CD4-positive, alpha-beta T cell treated with Interferon gamma for 1 hour (primary cell): ENCODE measurements at regions not wholly inside any gene's neighbourhood (a gene's known extent, or its start where the extent isn't known, plus 50 kb on each side); places are given as distances from the start of the nearest gene placed in this dataset.

ENCODE experiments used
- DNase-seq: peaks from one replicate; pipeline ENCODE4 v3.0.0-alpha.2; 2020

DNA sequence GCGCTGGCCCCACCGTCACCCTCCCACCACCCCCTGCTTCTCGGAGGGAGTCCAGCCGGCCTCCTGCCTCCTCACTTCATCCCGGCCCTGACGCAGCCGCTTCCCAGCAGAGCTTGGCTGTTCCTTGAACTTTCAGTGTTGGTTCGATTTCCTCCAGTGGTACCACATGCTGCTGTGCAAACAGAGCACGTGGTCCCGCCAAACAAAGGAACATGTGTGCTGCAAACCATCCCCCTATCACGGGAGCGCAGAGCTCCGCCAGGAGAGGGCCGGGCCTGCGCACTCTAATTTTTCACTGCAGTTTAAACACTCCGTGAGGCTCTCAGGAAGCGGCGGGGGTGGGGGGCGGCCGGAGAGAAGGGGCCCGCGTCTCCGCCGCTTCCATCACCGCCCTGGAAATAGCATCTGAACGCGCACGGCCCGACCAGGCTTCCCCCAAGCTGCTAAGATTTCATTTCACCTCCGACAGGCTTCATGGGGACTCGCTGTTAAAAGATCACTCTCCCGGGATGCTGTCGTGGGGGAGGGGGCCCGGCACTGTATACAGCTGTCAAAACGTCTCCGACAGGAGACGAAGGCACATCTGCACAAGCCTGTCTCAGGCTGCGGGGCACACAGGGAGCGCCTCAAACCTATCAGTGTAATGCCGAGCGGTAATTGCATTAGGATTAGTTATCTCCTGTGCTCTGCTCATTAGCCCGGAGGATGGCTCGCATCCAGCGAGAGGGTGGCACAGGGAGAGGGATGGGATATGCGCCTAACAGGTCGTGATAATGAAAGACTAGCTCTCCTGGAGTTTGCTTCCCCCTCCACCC is 269.9 kb upstream of the SORL1-AS1 start:
- no peak for DNase-seq

DNA sequence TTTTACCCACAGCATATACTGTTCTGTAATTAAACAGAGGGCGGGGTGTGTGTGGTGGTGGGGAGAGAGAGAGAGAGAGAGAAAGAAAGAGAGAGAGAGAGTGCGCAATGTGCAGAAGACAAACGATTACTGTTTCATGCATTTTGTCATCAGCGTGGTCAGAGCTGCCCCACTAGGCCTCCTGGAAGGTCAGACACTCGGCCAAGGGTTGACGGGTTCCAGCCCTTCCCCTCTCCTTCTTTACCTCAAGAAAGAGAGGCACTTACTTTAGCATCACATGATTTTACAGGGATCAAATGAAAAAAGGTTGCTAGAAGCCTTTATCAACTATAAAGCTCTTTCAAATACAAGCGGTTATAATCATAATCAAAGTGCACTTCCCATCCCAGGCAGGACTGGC is 269.2 kb upstream of the SORL1-AS1 start:
- DNase-seq, result no peak

DNA sequence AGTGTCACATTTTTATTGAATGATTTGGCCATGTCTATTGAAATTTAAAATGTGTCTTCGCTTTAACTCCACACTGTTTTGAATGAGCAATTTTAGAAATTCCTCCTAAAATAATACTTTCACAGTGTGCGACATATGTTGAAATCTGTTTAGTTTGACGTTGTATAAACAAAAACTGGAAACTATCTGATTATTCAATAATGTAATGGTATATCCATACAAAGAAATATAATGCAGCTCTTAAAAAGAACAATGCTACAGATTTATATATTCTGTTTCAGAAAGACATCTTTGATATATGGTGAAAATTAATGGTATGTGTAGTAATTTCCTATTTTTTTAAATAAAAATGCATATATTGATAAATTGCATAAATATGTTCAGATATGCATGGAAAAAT is 268.7 kb upstream of the SORL1-AS1 start:
- no peak for DNase-seq

DNA sequence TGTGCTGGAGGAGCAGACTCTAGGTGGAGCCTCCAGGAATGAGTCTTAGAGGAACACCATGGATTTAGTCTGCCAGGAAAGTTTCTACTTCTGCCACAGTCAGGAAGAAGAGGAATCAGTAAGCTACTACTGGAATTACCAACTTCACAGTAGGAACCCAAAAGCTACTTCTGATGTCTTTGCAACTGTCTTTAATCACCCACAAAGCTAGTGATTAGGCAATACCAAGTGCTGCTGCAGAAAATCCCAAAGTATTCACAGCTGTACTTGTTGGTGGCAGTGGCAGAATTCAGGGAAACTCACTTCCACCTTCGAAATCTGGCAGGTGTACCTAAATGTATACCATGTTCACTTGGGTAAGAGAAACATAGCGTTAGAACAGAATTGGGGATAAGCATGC is 264.5 kb upstream of the SORL1-AS1 start:
- no peak for DNase-seq

DNA sequence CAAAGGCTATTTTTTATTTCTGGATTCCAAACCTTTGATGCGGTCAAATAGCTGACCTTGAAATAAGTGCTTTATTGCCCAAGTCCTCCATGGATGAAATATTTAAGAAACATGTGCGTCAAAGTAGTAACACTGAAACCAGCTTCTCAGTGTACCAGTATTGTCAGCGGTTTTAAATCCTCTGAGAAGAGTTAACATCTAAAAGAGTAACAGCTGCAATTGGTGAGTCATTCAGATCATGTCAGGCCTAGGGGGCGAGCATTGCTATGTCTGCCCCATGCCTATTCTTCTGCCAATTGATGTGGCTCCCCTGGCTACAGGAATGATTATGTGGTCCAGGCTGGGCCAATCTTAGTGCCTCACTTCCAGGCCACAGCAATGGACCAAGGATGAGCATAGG is 263.3 kb upstream of the SORL1-AS1 start:
- no peak for DNase-seq

DNA sequence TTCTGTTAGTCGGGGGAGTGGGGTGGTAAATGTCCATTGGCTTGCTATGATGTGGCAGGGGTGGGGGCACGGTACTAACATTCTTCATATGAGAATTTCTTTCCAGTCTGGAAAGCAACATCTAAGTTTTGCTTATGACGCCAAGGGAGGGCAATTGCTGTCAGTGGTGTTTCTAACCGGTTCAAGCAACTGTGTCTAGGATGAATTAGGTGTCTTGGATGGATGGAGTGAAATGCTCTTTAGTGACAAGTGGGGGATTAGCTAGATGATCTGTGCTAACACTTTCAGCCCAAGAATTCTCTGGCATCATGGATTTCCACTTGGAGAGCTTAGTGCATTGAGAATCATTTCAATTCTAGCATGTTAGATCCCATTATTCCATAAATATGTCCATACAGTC is 262.6 kb upstream of the SORL1-AS1 start:
- DNase-seq, result no peak

DNA sequence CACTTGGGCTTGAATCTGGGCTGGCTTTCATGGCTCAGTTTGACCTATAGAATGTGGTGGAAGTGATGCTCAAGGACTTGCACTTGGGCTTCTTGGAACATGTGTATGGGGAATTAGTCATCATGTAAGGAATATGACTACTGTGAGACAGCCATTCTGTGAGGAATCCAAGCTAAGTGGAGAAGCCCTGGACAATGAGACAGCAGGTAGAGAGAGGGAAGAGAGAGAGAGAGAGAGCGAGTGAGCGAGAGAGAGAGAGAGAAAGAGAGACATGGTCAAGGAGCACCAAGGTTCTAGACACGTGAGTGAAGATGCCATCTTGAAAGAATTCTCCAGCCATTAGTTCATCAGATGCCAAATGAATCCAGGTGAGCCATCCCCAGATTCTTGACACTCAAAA is 261.6 kb upstream of the SORL1-AS1 start:
- DNase-seq, result no peak

DNA sequence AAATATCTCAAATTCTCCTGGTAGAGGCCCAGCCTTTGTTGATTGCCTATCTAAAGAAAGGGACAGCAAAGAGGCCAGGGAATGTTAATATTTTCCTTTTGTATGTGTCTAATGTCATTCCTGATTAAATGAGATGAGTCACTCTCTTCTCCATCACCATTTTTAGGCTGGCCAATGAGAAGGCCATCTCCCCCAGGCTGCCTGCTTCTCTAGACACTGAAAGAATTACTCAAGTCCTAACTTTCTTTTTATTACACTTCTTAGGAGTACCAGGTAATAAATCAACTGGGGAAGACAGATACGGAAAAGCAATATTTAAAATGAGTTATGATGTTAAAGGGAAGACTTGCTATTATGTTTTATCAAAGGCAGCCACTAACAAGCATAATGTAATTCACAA is 259.2 kb upstream of the SORL1-AS1 start:
- no peak for DNase-seq

DNA sequence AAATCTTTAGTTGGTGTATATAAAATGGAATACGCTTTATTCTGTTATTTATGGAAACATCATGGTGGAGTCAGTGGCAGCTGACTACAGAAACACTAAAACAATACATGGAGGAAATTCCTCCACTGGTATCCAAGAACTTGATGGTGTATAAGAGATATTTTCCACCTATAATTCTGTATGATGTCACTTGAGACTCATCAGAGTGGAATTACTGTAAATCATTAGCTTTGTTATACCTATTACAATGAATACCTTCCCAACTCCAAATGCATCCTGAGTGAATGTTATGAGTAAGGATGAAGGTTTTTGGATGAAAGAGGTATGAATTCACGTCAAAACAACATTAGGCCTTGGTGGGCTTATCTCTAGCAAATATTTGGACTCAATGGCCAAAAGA is 258.5 kb upstream of the SORL1-AS1 start:
- DNase-seq, result no peak

DNA sequence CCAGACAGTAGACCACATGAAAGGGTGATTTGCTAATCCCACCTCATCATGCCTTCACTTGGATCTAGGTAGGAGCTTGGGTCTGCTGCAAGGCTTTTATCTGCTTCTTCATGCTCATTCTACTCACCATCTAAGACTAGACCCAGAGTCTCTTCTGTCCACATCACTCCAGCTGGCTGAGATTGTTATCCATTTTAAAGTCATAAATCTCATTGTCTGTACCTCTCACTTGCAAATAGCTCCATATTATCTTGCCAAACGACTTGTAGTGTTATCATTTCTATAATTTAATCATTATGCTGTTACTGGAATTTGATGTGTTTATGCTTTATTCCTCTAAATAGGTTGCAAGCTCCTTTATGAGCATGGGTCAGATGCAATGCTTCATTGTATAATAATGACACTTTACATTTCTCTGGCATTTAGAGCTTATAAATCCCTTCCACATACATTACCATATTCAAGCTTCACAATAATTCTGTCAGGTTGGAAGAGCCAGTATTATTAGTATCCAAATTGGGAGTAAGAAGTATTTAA is 254.2 kb upstream of the SORL1-AS1 start:
- DNase-seq, result no peak

DNA sequence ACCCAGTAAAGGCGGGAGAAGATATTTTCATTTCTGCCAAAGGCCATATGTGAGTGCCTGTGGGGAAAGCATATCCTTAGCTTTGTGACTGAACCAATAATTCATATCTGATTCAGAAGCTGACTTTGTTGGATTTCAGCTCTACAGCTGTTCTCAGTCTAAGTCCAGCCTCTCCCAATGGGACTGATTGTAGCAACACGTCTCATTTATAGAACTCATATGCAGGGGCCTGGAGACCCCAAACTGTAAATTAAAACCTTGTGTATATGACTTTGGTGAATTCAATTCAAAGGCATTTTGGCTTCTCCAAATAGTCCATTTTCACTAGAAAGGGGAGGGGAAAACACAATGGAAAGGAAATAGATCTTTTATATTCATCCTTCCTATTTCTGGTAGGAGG is 250.4 kb upstream of the SORL1-AS1 start:
- DNase-seq, result no peak

DNA sequence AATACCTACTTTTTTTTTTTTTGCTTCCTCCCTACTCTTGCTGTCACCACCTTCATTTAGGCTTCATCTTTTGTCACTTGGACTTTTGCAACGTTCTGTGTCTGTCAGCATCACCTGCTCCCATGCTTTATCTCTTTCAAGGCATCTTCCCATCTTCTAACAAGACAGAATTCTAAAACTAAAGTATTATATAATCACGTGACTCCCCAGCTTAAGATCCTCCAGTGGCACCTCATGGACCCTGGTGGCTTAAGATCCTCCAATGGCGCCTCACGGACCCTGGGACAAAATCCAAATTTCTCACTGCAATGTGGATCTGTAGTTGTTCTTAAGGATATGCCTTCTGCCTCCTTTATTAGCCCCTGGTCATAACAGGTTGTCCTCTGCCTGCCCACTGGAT is 248.2 kb upstream of the SORL1-AS1 start:
- no peak for DNase-seq

DNA sequence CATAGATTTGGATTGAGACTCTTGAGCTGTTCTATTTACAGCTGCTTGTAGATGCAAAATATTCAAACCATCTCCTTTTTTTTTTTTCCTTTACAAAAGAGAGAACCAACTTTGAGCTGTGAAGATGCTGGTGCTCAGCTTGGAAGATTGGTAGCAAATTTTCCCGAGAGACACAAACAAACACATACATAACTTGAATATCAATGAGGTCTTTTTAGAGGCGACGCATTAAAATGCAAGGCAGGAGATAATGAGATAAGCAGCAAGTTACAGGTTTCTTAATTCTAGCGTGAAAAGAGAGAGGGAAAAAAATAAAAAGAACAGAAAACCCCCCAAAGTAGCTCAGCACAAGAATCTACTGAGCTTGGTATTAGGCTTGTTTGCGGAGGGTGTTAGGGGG is 247.0 kb upstream of the SORL1-AS1 start:
- no peak for DNase-seq

DNA sequence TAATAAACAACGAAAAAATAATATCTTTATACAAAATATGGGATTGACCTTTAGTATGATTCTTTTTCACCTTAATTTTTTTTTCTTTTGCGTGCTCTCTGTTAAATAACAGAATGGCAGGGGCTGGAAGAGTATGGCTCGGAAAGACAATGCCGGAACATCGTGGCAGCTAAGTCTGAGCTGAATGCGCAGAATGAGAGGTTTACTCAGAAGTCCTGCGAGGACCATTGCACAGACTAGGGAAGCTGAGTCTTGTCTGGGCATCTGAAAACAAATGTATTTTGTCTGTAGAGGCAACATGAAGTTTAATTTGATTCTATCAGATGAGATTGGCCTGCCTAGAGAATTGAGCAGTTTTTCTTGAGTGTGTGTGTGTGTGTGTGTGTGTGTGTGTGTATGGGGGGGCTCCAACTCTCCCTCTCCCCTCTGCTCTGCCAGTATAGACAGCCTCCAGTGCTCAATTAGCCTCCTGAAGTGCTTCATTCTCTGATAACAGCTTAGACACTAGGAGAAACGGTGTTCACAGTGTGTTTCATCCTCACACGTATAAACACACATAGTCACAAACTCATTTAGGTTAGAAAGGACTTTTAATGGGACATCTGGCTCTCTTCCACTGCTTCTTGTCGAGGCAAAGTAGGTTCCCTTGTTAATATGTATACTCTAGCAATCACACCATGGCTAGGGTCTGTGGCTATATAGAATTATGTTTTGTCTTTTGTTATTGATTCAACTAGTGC is 244.3 kb upstream of the SORL1-AS1 start:
- DNase-seq, result no peak

DNA sequence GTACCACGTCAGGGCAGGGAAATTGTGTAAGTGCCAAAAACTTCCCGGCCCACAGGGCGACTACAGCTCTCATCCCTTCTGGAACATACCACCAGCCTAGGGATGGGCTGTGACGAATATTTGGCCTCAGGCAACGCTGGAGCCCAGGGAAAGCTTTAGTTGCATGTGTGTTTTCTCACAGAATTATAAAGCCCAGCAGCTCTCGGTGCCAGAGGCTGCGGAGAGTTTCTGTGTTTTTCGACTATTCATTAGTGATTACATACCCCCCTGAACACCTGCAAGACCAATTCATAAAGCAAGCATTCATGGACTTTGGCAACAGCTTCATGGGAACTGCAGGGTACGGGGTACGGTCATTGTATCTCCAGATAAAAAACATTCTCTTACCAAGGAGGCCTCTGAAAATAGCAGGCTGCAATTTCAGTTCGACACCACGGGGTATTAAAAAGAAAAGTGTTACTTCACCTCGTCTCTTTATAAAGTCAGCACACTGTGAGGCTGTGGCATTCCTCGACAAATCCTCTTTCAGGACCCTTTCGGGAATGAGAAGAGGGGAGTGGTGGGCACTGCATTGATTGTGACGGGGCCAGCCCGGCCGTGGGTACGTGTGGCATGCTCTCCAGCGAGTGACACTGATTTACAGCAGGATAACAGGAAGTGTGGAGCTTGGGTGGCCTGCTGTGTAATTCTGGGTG is 243.6 kb upstream of the SORL1-AS1 start:
- DNase-seq, result no peak

DNA sequence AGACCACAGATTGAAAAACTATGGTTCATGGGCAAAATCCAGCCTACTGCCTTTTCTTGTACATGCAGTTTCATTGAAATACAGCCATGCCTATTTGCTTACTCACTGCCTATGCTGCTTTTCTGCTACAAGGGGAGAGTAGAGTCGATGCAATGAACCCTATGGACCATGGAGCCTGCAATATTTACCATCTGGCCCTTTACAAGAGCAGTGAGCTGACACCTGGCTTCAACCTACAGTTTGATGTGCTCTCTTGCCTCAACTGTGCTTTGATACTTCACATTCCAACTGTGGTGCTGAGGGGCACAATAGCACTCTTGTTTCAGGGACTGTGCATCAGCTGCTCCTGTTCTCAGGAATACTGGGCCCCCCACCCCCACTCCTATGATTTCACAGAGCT is 239.5 kb upstream of the SORL1-AS1 start:
- no peak for DNase-seq

DNA sequence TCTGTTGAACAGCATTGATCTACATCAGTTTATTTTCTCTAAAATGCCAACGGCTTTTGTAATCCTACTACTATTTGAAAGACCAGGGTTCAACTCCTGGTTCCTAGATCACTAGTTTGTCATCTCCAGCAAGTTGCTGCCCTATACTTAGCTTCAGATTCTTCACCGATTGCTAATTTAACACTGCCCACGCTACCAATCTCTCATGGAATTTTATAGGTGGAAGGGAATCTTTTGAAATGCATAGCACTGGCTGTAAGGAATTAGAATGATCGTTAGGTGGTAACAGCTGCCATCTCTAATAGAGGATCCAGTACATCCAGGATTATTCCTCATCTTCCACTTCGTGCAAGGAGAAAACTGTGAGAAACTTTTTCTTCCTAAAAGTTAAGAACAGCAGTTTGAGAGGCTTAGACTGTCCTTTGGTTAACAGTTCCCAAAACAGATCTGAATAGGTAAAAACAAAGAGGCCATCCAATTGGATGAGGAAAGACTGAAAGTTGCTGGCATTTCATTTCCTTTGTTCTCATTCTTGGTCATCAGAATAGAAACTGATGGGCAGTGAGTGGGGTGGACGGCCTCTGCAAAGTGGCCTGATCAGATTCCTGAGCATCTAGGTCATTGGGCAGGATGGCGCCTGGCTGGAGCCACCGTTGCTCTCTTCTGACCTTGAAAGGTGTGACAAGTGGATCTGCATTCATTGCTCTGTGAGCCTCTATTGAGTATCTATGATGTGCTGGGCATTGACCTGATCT is 236.3 kb upstream of the SORL1-AS1 start:
- no peak for DNase-seq

DNA sequence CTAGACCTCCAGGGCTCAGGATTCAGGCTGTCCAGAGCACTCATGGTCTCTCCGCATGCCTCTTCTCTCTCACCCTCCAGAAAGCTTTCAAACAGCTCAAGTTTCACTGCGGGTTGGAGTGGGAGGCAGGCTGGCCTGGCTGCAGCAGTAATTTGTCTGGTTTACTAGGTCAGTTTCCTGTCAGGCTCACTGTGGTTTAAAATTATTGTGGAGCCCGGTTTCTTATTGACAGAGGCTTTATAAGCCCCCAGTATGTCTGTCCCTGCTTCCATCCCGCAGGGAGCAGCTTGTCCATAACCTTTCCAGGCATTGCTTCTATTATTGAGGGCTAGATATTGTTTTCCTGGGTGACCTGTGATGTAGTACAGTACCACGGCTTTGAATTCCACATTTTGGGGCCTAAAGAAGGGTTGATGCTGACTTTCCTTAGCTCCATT is 235.3 kb upstream of the SORL1-AS1 start:
- DNase-seq, result no peak

DNA sequence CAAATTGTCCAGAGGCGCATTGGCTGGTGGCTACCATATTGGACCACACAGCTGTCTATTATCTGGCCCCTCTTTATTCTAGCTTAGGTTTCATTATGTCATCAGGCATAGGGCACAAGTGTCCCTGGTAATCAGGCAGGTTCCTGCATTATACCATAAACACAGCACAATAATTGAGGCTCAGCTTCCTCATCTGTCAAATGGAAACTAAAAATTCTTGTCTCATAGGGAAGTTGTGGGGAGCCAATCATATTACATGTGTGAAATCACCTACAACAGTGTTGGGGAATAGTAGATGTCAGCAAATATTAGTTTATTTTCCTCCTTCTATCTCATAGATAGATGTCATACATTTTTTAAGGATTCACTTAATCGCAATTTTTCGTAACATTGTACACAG is 231.0 kb upstream of the SORL1-AS1 start:
- DNase-seq, result no peak
